ENCODE measurements at regions not wholly inside any gene's neighbourhood (a gene's known extent, or its start where the extent isn't known, plus 50 kb on each side); places are given as distances from the start of the nearest gene placed in this dataset.

- no peak for DNase-seq (ENCODE audit: low read depth in 2 of 2)
Observed at GRCh38 chr2:71936076-71937030, 211.3 kb downstream of the CYP26B1 start.

DNA sequence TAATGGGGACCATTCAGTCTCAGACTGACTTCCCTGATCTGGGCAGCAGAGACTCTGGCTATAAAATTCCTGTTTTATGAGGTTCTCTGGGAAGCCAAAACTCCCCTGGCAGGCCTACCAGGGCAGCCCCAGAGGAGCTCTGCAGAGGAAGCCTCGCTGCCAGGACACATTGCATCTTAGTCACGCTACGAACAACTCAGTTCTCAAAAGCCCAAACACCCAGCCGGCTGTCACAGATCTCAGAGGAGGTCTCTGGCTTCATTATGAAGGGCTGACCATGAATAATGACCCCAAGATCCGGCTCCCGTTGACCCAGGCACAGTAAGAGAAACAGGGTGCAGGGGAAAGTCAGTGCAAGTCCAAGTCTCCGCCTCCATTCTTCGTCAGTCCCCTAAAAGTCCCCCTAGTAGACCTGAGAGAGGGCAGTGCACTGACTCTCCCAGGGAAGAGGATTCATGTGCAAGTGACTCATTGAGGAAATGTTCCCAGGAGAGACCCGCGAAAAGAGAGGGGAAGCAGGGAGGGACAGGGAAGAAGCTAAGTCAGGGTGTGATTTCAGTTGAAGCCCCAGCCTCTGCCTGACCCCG lies 212.3 kb downstream of the CYP26B1 start:
- DNase-seq (ENCODE audit: low read depth in 2 of 2), result no peak

DNA sequence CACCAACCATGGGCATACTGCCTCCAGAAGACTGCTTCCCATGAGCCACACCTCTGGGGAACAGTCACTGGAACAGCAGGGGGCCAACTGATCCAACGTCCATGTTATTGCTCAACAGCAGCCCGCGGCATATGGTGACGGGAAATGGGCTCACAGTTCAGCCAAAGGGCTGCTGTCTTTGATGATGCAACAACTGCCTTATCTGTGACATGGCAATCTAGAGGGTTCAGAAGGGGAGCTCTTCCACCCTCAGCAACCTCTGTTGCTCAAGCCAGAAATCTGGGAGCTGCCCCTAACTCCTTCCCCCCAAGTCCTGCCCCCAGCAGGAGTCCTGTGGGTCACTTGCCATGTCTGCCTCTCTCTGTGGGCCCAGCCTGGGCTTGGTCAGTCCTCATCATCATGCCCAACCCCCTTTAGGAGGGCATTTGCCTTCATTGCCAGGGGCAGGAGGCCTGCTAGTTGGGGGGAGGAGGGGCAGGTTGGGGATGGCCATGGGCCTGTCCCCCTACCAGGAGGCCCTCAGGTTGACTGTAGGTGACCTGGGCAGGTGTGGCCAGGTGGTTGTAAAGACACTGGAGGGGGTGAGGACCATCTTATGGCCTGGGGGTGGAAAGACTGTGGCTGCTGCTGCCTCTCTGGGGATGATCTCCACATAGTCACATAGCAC lies 212.9 kb downstream of the CYP26B1 start:
- no peak for DNase-seq (ENCODE audit: low read depth in 2 of 2)

DNA sequence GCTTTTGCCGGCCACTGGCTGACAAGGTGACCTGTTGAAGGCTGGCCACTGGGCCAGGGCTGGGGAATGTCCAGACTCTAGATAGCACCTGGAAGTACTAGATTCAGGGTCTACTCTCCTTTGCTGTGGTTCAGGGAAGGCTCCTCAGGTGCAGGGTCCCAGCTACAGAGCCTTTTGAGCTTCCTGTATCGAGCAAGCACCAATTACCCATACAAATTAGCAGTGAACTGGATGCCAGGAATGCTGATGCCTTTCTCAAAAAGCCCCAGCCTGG lies 213.4 kb downstream of the CYP26B1 start:
- DNase-seq (ENCODE audit: low read depth in 2 of 2), result no peak

GRCh38 chr2:71933467-71934319 lies 214.0 kb downstream of the CYP26B1 start:
- no peak for DNase-seq (ENCODE audit: low read depth in 2 of 2)

GRCh38 chr2:71932780-71933466 lies 214.7 kb downstream of the CYP26B1 start:
- DNase-seq (ENCODE audit: low read depth in 2 of 2), result no peak

DNA sequence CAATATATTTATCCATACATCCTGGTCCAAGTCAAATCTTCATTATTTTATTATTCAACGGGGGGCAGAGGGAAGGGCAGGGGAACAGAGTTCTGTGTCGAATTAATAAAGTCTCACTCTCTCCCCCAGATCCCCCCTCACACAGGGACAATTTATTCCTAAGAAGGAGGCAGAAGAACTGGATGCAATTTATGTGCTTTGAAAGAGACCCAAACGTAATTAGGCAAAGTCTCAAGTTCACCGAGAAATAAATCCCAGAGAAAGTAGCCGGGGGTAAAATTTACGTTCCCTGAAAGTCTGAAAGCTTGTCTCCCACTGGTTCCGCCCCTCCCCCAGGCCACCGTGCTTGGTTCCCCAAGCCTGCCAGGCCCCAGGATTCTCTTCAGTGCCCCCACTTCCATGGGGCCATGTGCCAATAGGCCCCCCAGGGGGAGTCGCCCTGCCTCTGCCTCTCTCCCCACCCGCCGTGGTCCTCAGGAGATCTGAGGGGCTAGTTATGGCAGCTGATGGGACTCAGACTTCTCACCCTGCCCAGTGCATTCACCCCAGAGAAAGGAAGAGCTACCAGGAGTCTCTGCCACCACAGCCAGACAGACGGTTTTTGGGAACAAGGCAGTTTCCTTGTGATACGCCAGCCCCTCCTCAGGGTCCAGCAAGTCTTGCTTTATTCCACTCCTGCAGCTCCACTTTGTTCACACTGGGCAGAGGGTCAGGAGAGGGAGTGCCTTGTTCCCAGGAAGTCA lies 215.5 kb downstream of the CYP26B1 start:
- no peak for DNase-seq (ENCODE audit: low read depth in 2 of 2)

GRCh38 chr2:71930049-71930681 lies 217.5 kb downstream of the CYP26B1 start:
- no peak for DNase-seq (ENCODE audit: low read depth in 2 of 2)

- no peak for DNase-seq (ENCODE audit: low read depth in 2 of 2)
Observed at GRCh38 chr2:71929482-71929772, 218.2 kb downstream of the CYP26B1 start.

DNA sequence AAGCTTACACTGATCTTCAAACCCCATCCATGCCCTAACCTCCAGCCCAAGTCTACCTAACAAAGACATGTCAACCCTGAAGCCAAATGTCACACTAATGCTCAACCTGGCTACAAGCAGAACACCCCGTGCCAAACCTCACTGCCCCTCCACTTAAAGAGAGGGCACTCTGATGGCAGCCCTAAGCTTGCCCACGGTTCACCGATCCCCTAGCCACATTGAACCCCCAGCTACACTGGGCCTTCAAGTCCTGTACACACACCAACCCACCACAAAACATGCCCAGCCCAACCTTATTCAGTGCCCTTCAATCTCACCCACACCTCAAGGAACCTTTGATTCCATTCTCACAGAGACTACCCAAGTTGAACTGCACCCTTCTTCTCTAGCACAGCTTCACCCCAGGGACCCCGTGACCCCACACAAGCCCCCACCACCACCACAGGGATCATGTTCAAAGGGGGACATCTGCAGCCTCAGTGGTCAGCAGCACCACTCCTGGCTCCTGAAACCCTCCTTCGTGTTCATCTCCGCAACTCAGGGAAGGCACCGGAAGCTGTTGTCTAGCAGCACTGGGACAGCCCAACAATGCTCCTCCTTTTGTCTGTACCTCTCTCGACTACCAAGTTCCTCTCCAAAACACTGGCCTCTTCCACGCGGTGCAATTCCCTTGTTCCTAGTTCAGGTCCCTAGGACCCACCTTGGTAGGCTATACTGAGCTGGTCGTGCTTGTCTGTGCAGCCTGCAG lies 218.8 kb downstream of the CYP26B1 start:
- no peak for DNase-seq (ENCODE audit: low read depth in 2 of 2)

DNA sequence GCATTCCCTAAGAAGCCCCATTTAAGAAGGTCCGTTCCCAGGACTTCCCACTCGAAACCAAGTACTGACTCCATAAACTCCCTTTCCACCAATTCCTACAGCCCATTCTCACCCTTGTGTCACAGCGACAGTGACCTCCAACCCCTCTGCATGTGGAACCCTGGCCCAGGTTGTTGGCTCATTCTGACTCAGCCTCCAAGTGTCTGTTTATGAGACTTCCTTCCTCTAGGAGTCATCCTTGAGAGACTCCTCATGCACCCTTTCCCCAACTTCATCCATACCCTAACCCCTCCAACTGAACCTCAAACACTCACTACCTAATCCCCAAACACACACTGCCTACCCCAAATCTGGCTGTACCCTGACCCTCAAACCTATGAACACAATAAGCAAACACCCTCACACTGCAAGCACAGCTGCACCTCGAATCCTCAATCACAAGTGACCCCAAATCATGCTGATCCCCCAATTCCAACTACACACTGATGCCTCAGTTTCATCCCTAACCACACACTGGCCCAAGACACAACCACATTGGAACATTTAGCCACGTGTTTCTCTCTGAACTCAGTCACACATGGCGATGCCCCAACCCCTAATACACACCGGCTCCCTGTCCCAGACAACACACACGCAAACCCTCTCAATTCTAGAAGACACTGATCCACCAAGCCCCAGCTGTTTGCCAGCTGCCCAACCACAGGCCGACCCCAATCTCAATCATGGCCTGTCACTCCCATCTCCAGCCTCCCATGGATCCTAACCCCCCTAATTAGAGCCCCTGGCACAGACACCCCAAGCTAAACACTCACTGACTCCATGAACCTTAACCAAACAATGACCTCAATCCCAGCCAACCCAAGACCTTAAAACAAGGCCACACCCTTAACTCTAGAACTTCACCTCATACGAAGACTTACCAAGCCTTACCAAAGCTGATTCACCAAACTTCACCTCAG lies 219.6 kb downstream of the CYP26B1 start:
- no peak for DNase-seq (ENCODE audit: low read depth in 2 of 2)

GRCh38 chr2:71926876-71927756 lies 220.5 kb downstream of the CYP26B1 start:
- DNase-seq (ENCODE audit: low read depth in 2 of 2), result no peak

DNA sequence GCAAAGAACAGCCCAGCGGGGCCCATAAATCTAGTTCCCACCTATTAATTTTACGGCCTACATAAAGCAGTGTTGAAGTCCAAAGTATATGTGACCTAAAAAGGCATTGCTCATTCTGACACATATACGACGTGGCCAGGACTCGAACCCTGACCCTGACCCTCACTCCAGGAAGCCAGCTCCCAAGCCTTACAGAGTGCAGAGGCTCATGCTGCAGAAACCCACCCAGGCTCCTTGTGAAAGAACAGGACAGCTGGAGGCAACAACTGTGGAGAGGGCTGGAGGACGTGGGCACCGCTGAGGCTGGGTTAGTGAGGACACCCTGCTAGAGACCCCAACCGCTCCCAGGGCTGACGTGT lies 221.6 kb downstream of the CYP26B1 start:
- DNase-seq (ENCODE audit: low read depth in 2 of 2), result no peak

- no peak for DNase-seq (ENCODE audit: low read depth in 2 of 2)
Observed at GRCh38 chr2:71925268-71926088, 222.2 kb downstream of the CYP26B1 start.

DNA sequence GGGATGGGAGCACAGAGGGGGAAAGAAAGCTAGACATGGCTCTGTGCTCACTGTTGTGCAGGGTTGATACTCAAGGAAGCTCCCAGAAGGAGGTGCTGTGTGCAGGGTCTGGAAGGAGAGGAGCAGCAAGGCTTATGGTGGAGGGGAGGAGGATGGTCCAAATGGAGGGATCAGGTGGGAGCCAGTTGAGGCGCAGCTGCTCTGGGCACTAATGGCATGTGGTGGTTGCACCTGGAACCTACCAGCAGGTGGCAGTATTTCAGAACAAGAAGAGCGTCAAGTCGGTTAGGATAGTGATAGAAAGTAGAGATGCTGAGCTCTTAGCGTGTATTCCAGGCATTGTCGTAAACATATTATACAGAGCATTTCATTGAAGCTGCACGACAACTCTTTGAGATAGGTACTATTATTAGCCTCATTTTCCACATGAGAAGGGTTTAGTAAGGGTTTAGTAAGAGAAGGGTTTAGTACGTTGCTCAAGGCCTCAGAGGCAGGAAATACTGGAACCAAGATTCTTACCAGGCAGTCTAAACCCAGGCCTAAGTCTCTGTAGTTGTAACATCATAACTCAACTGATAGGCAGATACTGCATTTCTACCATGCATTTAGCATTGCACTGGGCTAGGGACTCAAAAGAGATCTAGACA lies 223.7 kb downstream of the CYP26B1 start:
- peak in 1 of 2 donors; percentile 12 for DNase-seq (ENCODE audit: low read depth in 2 of 2)

GRCh38 chr2:71923143-71923525 lies 224.5 kb downstream of the CYP26B1 start:
- no peak for DNase-seq (ENCODE audit: low read depth in 2 of 2)

Data from stimulated activated CD8-positive, alpha-beta memory T cell treated with anti-CD3 and anti-CD28 coated beads, Interleukin-7, amount 100 ng/mL, for 4 hours (primary cell).